A549 (cell line): ENCODE measurements at regions not wholly inside any gene's neighbourhood (a gene's known extent, or its start where the extent isn't known, plus 50 kb on each side); places are given as distances from the start of the nearest gene placed in this dataset.

Source experiments
- EP300 ChIP-seq, 2 experiments: fragments of >200 bp; sonication (Bioruptor Twin); formaldehyde crosslinking; IDR thresholded peaks; 2 replicates in 1 of 2; 3 replicates in 1 of 2; pipeline ENCODE4 v1.6.1; 2016 to 2017
- POLR2A ChIP-seq: IDR thresholded peaks from 2 replicates; pipeline ENCODE4 v1.6.1; 2012; ENCODE audit warnings: mild to moderate bottlenecking, low read length

DNA sequence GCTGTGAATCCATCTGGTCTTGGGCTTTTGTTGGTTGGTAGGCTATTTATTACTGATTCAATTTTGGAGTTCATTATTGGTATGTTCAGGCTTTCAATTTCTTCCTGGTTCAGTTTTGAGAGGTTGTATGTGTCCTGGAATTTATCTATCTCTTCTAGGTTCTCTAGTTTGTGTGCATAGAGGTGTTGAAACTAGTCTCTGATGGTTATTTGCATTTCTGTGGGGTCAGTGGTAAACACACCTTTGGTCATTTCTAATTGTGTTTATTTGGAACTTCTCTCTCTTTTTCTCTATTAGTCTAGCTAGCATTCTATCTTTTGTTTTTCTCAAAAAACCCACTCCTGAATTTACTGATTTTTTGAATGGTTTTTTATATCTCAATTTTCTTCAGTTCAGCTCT, 70.1 kb upstream of the IRAK1BP1 start:
- no peak for TF ChIP-seq POLR2A
- TF ChIP-seq EP300 (IDR thresholded peaks at IDR 0.05), result no peak
